GM18507 (cell line): ENCODE measurements at regions not wholly inside any gene's neighbourhood (a gene's known extent, or its start where the extent isn't known, plus 50 kb on each side); places are given as distances from the start of the nearest gene placed in this dataset.
A peak's percentile ranks its signal among the peaks of the same experiment; 100 is the strongest.

ENCODE experiments used
- DNase-seq: peaks from one replicate; pipeline ENCODE4 v3.0.0; 2011; ENCODE audit warnings: low read depth; ENCODE audit not compliant: insufficient read length; ENCODE audit errors: extremely low spot score
- FAIRE-seq: peaks from 2 replicates; lab custom pipeline; 2011; peaks lifted over from hg19 to GRCh38; lab: Jason Lieb, UNC

- DNase-seq (no peak), FAIRE-seq (no peak)
Observed at GRCh38 chr2:195055996-195056395, 601.0 kb upstream of the SLC39A10 start.

DNA sequence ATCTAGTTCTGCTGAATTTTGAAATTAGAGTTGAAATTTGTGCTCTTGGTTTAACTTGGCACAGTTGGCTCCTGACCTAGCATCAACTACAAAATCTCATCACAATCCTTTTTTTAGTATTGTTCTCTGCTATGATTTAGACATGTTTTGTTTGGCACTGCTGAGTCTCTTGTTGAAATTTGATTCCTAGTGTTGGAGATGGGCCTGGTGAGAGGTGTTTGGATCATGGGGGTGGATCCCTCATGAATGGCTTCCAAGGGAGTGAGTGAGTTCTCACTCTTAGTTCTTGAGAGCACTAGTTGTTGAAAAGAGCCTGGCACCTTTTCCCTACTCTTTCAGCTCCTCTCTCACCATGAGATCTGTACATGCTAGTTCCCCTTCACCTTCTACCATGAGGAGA is 605.6 kb upstream of the SLC39A10 start:
- FAIRE-seq (no peak), DNase-seq (no peak)

DNA sequence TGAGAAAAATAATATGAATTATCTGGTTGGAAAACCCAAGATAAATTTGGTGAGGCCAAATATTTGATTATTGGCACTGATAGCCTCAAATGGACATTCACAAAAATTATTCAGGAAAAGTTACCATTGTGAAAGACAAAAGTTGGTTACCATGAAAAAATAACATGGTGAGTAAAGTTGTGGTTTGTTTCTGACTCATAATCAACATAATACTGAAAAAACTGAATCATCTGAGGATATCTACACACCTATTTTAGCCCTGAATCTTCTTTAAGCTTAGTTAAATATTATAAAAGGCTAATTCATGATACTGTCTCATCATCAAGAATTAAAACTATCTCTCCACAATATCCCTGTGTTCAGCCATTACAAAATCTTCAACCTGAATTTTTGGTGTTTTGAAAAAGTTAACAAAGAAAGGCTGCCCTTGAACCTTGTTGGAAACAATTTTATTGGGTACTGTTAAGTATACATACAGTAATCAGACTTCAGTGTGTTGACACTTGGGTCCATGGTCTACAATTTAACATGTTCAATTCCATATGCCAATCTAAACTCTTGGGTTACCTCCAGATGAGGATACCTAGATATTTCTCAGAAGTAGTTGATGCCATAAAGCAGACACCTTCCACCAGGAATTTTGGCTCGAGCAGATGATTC is 607.5 kb upstream of the SLC39A10 start:
- DNase-seq, result no peak
- FAIRE-seq, result peak; percentile 55

- FAIRE-seq, result no peak
Observed at GRCh38 chr2:195047955-195048354, 609.1 kb upstream of the SLC39A10 start.

GRCh38 chr2:195044801-195045200 is 612.2 kb upstream of the SLC39A10 start:
- no peak for FAIRE-seq
- no peak for DNase-seq

More at GRCh38 chr2:195047955-195048354, 609.1 kb upstream of the SLC39A10 start:
- DNase-seq, result no peak

- no peak for FAIRE-seq
Observed at GRCh38 chr2:195038153-195038552, 618.9 kb upstream of the SLC39A10 start.

GRCh38 chr2:195037045-195037444 is 620.0 kb upstream of the SLC39A10 start:
- FAIRE-seq (no peak), DNase-seq (no peak)

More at GRCh38 chr2:195038153-195038552, 618.9 kb upstream of the SLC39A10 start:
- DNase-seq, result no peak

DNA sequence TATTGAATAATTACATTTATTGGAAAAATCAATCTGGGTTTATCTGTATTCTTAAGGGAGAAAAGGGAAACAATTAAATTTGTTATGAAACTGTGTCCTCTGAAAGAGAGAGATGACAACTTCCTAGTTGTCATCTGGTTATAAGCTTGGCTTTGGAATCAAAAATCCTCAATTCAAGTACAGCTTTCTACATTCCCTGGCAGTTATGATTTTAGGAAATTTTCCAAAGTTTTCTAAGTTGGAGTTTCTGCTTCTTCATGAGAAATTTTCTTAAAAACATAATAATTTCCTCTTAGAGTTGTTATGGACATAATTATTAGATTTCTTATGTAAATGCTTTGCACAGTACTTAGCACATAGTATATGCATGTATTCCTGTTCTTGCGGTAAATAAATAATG is 625.6 kb upstream of the SLC39A10 start:
- DNase-seq (no peak), FAIRE-seq (no peak)

- FAIRE-seq, result no peak
- no peak for DNase-seq
Observed at GRCh38 chr2:195029804-195030654, 627.0 kb upstream of the SLC39A10 start.

DNA sequence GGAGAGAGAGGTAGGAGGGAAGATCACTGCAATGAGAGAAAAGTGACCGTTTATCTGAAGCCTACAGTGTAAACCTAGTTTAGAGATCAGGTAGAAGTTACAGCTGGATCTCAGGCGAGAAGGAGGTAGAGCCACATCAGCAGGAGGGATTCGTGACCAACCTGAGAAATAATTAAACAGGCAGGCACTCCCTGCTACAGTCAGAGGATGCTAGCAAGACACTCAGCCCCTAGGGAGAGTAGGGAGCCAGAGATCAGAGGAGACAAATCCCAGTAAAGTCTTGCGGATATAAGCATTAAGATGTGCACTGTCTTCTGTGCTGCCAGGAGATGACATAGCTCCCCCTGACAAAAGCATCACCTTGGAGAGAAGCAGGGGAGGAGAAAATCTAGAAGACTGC is 629.1 kb upstream of the SLC39A10 start:
- no peak for DNase-seq
- no peak for FAIRE-seq

GRCh38 chr2:195026261-195026660 is 630.8 kb upstream of the SLC39A10 start:
- no peak for FAIRE-seq
- no peak for DNase-seq

GRCh38 chr2:195022508-195022830 is 634.6 kb upstream of the SLC39A10 start:
- DNase-seq, result no peak
- no peak for FAIRE-seq

- DNase-seq (no peak), FAIRE-seq (peak; percentile 47)
Observed at GRCh38 chr2:195021711-195022507, 635.1 kb upstream of the SLC39A10 start.

GRCh38 chr2:195018462-195018861 is 638.6 kb upstream of the SLC39A10 start:
- no peak for DNase-seq

GRCh38 chr2:195017890-195018289 is 639.1 kb upstream of the SLC39A10 start:
- DNase-seq, result no peak
- no peak for FAIRE-seq

More at GRCh38 chr2:195018462-195018861, 638.6 kb upstream of the SLC39A10 start:
- no peak for FAIRE-seq

DNA sequence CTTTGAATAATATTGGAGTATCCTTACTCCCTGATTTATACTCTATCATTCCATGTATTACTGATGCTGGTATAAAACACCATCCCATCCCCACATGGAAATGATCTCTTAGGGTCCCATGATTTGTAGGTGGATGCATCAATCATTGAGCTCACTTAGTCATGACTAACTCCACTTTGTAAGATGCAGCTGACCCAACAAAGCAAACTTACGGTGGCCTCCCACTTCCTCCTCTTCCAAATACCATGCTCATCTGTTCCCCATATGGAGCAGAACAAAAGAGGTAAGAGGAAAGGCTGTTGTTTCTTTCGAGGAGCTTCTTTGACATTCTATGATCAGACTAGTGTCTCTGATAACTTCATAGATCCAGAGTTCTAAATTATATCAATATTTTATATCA is 640.2 kb upstream of the SLC39A10 start:
- FAIRE-seq (no peak), DNase-seq (no peak)

DNA sequence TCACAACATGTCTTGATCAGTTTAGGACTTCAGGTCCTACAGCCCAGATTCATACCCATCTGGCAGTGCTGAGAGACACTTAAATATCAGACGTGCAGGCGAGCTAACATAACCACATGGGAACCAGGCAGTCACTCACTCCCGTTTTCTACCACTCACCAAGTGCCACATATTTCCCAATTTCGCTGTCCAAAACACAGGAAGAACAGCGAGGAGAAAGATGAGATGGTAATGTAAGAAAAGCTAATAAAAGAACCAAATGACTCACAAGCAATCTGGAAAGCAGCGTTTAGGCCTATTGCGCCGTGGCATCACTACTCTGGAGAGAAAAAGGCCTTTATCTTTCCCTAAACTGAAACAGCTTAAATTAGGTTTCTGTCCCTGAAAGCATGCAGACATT is 647.8 kb upstream of the SLC39A10 start:
- FAIRE-seq (no peak), DNase-seq (no peak)

DNA sequence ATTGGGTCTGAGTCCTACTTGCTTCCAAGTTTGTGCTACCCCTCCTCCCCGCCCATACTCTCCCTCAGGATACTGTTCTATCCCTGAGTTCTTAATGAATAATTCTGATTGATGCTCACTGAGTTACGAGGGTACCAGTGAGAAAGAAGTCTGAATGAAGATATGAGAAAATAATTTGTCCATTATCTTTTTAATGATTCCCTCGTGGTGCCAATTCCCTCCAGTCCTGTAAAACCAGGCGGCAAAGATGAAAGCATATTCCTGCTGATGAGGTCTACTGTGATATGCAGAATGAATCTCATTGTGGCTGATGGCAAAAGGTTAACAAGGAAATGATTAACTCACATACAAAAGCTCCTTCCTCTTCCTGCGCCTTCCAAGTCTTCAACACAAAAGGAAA is 650.2 kb upstream of the SLC39A10 start:
- FAIRE-seq, result no peak

DNA sequence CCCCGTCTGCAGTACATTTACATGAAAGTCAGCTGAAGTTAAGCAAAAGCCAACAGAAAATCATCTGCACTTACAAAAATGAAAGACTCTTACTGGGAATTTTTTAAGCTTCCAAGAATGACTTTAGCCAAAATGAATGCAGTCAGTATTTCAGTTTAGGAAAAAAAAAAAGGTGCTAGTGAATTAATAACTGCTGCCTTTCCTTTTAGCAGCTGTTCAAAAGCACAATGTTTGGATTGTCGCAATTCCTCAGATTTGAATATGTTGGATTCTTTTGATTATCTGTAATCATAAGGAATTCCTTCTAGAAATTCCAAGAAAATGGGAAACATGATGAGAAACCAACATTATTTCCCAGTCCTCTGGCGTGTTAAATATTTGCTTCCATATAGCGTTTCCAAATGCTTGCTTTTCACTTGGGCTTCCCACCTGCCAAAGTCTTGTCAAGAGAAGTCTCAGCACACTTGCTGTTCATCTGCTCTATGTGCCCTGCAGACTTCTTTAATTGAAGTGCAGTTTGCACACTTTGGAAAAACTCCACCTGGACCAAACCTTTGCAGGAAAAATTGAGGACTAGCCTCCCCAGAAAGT is 653.0 kb upstream of the SLC39A10 start:
- FAIRE-seq (no peak), DNase-seq (no peak)

More for the DNA sequence above, 650.2 kb upstream of the SLC39A10 start:
- no peak for DNase-seq

DNA sequence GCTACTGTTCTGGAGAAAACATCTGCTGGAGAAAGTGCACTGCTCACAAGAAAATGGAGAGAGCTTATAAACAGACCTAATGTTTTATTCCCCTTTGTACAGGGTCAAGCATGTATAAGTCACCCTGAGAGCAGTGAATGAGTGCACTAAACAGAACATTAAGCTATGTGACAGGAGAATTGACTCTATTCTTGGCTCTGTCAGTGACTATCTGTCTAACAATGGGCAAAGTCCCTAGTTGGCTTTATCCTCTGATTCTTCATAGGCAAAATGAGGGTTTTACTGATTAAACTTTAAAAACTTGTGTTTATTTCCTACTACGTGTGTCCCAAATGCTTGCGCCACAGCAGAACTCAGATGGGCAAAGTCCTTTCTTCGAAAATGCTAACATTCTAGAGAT is 655.1 kb upstream of the SLC39A10 start:
- DNase-seq (no peak), FAIRE-seq (no peak)
